T-cell (primary cell): ENCODE measurements at regions not wholly inside any gene's neighbourhood (a gene's known extent, or its start where the extent isn't known, plus 50 kb on each side); places are given as distances from the start of the nearest gene placed in this dataset.

ENCODE experiments used
- ATAC-seq, 4 experiments: fragments of 200-7000 bp in 3 of 4; fragments of 150-1000 bp in 1 of 4; cut with Tn5 transposase; replicated peaks in 1 of 4; 1 replicate in 3 of 4; 2 replicates in 1 of 4; pipeline ENCODE4 v1.10.0; 2021; ENCODE audit warnings: moderate library complexity in 3 of 4, mild to moderate bottlenecking in 2 of 4, moderate number of reproducible peaks in 1 of 4
- CTCF ChIA-PET, 2 donors: fragments of 300-600 bp; sonication (Branson Sonifier 250); formaldehyde crosslinking; loops; one replicate each; lab custom pipeline; 2022; ENCODE audit warnings: antibody characterized with exemption in 2 of 2; lab: Charles Lee
- POLR2A ChIA-PET, 2 donors: fragments of 300-600 bp; sonication (Branson Sonifier 250); formaldehyde crosslinking; loops; one replicate each; lab custom pipeline; 2022; ENCODE audit warnings: antibody characterized with exemption in 2 of 2; lab: Charles Lee
- DNase-seq, 35 experiments: peaks; one replicate each; pipeline versions ENCODE4 v3.0.0 to v3.0.0-alpha.2; 2013 to 2023
- H3K27ac ChIP-seq: one replicate; pipeline ENCODE4 v1.5.1; 2013; ENCODE audit warnings: low read length
- H3K27me3 ChIP-seq, 2 experiments: replicated peaks in 1 of 2; 1 replicate in 1 of 2; 2 replicates in 1 of 2; pipeline versions ENCODE4 v1.6.1 to v1.7.0; 2013; ENCODE audit warnings: low read length in 1 of 2, mixed read lengths in 1 of 2; ENCODE audit not compliant: control insufficient read depth in 2 of 2, insufficient read depth in 2 of 2; ENCODE audit errors: extremely low read depth in 1 of 2
- H3K36me3 ChIP-seq, 2 donors: 1 replicate in 1 of 2; 2 replicates in 1 of 2; pipeline versions ENCODE4 v1.6.1 to v1.7.0; 2013; ENCODE audit warnings: low read length in 1 of 2; ENCODE audit not compliant: control insufficient read depth in 2 of 2, insufficient read depth in 1 of 2; ENCODE audit errors: extremely low read depth in 1 of 2
- H3K4me1 ChIP-seq, 2 experiments: 1 replicate in 1 of 2; 2 replicates in 1 of 2; pipeline versions ENCODE4 v1.6.1 to v1.7.0; 2013; ENCODE audit warnings: low read length in 2 of 2, mixed read lengths in 1 of 2; ENCODE audit not compliant: insufficient read depth in 2 of 2, control insufficient read depth in 1 of 2; ENCODE audit errors: extremely low read depth in 1 of 2
- H3K4me3 ChIP-seq, 2 donors: 1 replicate in 1 of 2; 2 replicates in 1 of 2; pipeline versions ENCODE4 v1.5.1 to v1.7.0; 2013; ENCODE audit warnings: mild to moderate bottlenecking in 2 of 2, low read length in 1 of 2, moderate library complexity in 1 of 2; ENCODE audit not compliant: control insufficient read depth in 1 of 2; ENCODE audit errors: extremely low read depth in 1 of 2
- H3K9me3 ChIP-seq: 2 replicates; pipeline ENCODE4 v1.7.0; 2013
- H3K27ac Mint-ChIP-seq, 2 donors: one replicate each; pipeline ENCODE4 v1.8.0; 2020 to 2021; ENCODE audit warnings: mild to moderate bottlenecking in 2 of 2, mixed read lengths in 2 of 2
- H3K27me3 Mint-ChIP-seq, 2 donors: one replicate each; pipeline ENCODE4 v1.8.0; 2021 to 2022; ENCODE audit warnings: mixed read lengths in 2 of 2
- H3K36me3 Mint-ChIP-seq: one replicate; pipeline ENCODE4 v1.8.0; 2021; ENCODE audit warnings: mixed read lengths
- H3K4me1 Mint-ChIP-seq, 3 donors: one replicate each; pipeline ENCODE4 v1.8.0; 2020 to 2022; ENCODE audit warnings: mixed read lengths in 3 of 3, mild to moderate bottlenecking in 1 of 3
- H3K4me3 Mint-ChIP-seq, 3 donors: one replicate each; pipeline ENCODE4 v1.8.0; 2020 to 2022; ENCODE audit warnings: mild to moderate bottlenecking in 3 of 3, mixed read lengths in 3 of 3, moderate library complexity in 3 of 3
- H3K9me3 Mint-ChIP-seq, 3 donors: one replicate each; pipeline ENCODE4 v1.8.0; 2020 to 2022; ENCODE audit warnings: mixed read lengths in 3 of 3
- WGBS: methylation state at CpG from one replicate; pipeline ENCODE4 v1.1.5; 2013; ENCODE audit warnings: missing lambda C conversion rate; ENCODE audit not compliant: insufficient coverage; 5-methylcytosine and 5-hydroxymethylcytosine counted together

- no peak overlapping the region for H3K4me3 ChIP-seq
- H3K36me3 ChIP-seq: no peaks in the 10 kb centered on the region
- no peaks in the 10 kb centered on the region for H3K4me1 ChIP-seq
- H3K27ac ChIP-seq: no peak overlapping the region
- H3K27me3 Mint-ChIP-seq: peaks cover 10 to 18% of the 10 kb centered on the region in 2 donors
- no peaks in the 10 kb centered on the region for H3K36me3 Mint-ChIP-seq
- CTCF ChIA-PET: interaction anchor here in 1 of 2 donors (0.6 kb wide), 1 partner anchor 661 kb away, joined by 4 read pairs; no protein-coding TSS in a partner anchor
- H3K4me3 Mint-ChIP-seq: no peak overlapping the region
- H3K27me3 ChIP-seq: no peaks in the 10 kb centered on the region
- H3K4me1 Mint-ChIP-seq: no peaks in the 10 kb centered on the region
- no peak for DNase-seq
- H3K9me3 ChIP-seq: no peaks in the 10 kb centered on the region
- POLR2A ChIA-PET: no interaction called here
- WGBS: no CpG with 5 or more reads among the region's 1 CpG
- peaks cover 2 to 7% (median 6%) of the 10 kb centered on the region in 3 donors for H3K9me3 Mint-ChIP-seq
- ATAC-seq: no peak
- H3K27ac Mint-ChIP-seq: no peak overlapping the region
Measured at GRCh38 chr14:87813211-87813610, 179.8 kb downstream of the GALC start.

GRCh38 chr14:87811246-87811645, 181.7 kb downstream of the GALC start:
- no peaks in the 10 kb centered on the region for H3K36me3 Mint-ChIP-seq
- Histone ChIP-seq H3K4me1 (no peaks in the 10 kb centered on the region), H3K4me3 (no peak overlapping the region), H3K27ac (no peak overlapping the region), H3K27me3 (no peaks in the 10 kb centered on the region), H3K36me3 (no peaks in the 10 kb centered on the region), H3K9me3 (no peaks in the 10 kb centered on the region)
- WGBS: 100% methylated on average over 1 of the region's 1 CpG
- DNase-seq (no peak), ATAC-seq (no peak)
- H3K27ac Mint-ChIP-seq: no peak overlapping the region
- CTCF ChIA-PET: no interaction called here
- no peaks in the 10 kb centered on the region for H3K4me1 Mint-ChIP-seq
- H3K27me3 Mint-ChIP-seq: peaks cover 10 to 11% of the 10 kb centered on the region in 2 donors
- POLR2A ChIA-PET: no interaction called here
- no peaks in the 10 kb centered on the region for H3K9me3 Mint-ChIP-seq
- no peak overlapping the region for H3K4me3 Mint-ChIP-seq

GRCh38 chr14:87810711-87811110, 182.3 kb downstream of the GALC start:
- ChIA-PET POLR2A (no interaction called here), CTCF (no interaction called here)
- no peaks in the 10 kb centered on the region for H3K36me3 Mint-ChIP-seq
- Histone ChIP-seq H3K4me3 (no peak overlapping the region), H3K27ac (no peak overlapping the region), H3K4me1 (no peaks in the 10 kb centered on the region), H3K27me3 (no peaks in the 10 kb centered on the region), H3K36me3 (no peaks in the 10 kb centered on the region), H3K9me3 (no peaks in the 10 kb centered on the region)
- no peak overlapping the region for H3K4me3 Mint-ChIP-seq
- no peaks in the 10 kb centered on the region for H3K9me3 Mint-ChIP-seq
- DNase-seq: no peak
- H3K27me3 Mint-ChIP-seq: peaks cover 10 to 11% of the 10 kb centered on the region in 2 donors
- no peaks in the 10 kb centered on the region for H3K4me1 Mint-ChIP-seq
- ATAC-seq: no peak
- no peak overlapping the region for H3K27ac Mint-ChIP-seq
- WGBS: 100% methylated on average over 2 of the region's 6 CpGs

- H3K4me3 Mint-ChIP-seq: no peak overlapping the region
- H3K27me3 Mint-ChIP-seq: peaks cover 6 to 7% of the 10 kb centered on the region in 2 donors
- CTCF ChIA-PET: no interaction called here
Measured at GRCh38 chr14:87809261-87809660, 183.7 kb downstream of the GALC start.

GRCh38 chr14:87805315-87805723, 187.7 kb downstream of the GALC start:
- CTCF ChIA-PET: no interaction called here

More at GRCh38 chr14:87809261-87809660, 183.7 kb downstream of the GALC start:
- 73% methylated on average over 1 of the region's 5 CpGs for WGBS
- no peak for ATAC-seq
- H3K27ac ChIP-seq: no peak overlapping the region
- no peaks in the 10 kb centered on the region for H3K9me3 ChIP-seq
- H3K4me3 ChIP-seq: no peak overlapping the region
- H3K27me3 ChIP-seq: no peaks in the 10 kb centered on the region
- no peaks in the 10 kb centered on the region for H3K4me1 Mint-ChIP-seq
- H3K27ac Mint-ChIP-seq: no peak overlapping the region
- POLR2A ChIA-PET: no interaction called here
- DNase-seq: no peak
- no peaks in the 10 kb centered on the region for H3K36me3 ChIP-seq
- H3K4me1 ChIP-seq: no peaks in the 10 kb centered on the region
- H3K36me3 Mint-ChIP-seq: no peaks in the 10 kb centered on the region
- peaks cover 0 to 3% (median 0%) of the 10 kb centered on the region in 3 donors for H3K9me3 Mint-ChIP-seq

GRCh38 chr14:87800216-87800615, 192.8 kb downstream of the GALC start:
- Mint-ChIP-seq H3K9me3 (peaks cover 0 to 3% (median 0%) of the 10 kb centered on the region in 3 donors), H3K4me1 (no peaks in the 10 kb centered on the region), H3K27ac (no peak overlapping the region), H3K27me3 (peaks cover 12 to 13% of the 10 kb centered on the region in 2 donors), H3K36me3 (no peaks in the 10 kb centered on the region), H3K4me3 (no peak overlapping the region)
- no peaks in the 10 kb centered on the region for H3K36me3 ChIP-seq
- no peaks in the 10 kb centered on the region for H3K9me3 ChIP-seq
- no peak overlapping the region for H3K4me3 ChIP-seq
- POLR2A ChIA-PET: no interaction called here
- CTCF ChIA-PET: no interaction called here
- ATAC-seq (no peak), DNase-seq (no peak)
- H3K4me1 ChIP-seq: no peaks in the 10 kb centered on the region
- H3K27me3 ChIP-seq: peaks cover 0 to 7% of the 10 kb centered on the region in 2 experiments
- H3K27ac ChIP-seq: no peak overlapping the region

More at GRCh38 chr14:87805315-87805723, 187.7 kb downstream of the GALC start:
- H3K4me1 Mint-ChIP-seq: no peaks in the 10 kb centered on the region
- POLR2A ChIA-PET: no interaction called here
- DNase-seq: peak in 22 of 35 experiments; percentile 1 to 51 (median 14)
- Histone ChIP-seq H3K4me3 (no peak overlapping the region), H3K27ac (no peak overlapping the region), H3K4me1 (no peaks in the 10 kb centered on the region), H3K27me3 (no peaks in the 10 kb centered on the region), H3K36me3 (no peaks in the 10 kb centered on the region), H3K9me3 (no peaks in the 10 kb centered on the region)
- no peak overlapping the region for H3K27ac Mint-ChIP-seq
- peak in 2 of 4 experiments; percentile 32 to 43 for ATAC-seq
- WGBS: 6% methylated on average over 4 of the region's 4 CpGs
- no peaks in the 10 kb centered on the region for H3K36me3 Mint-ChIP-seq
- peaks cover 0 to 3% (median 0%) of the 10 kb centered on the region in 3 donors for H3K9me3 Mint-ChIP-seq
- H3K4me3 Mint-ChIP-seq: no peak overlapping the region
- peaks cover 9 to 14% of the 10 kb centered on the region in 2 donors for H3K27me3 Mint-ChIP-seq

- peaks cover 0 to 7% of the 10 kb centered on the region in 2 experiments for H3K27me3 ChIP-seq
- WGBS: no CpG with 5 or more reads among the region's 3 CpGs
- POLR2A ChIA-PET: no interaction called here
- ATAC-seq (no peak), DNase-seq (no peak)
- H3K4me3 ChIP-seq: no peak overlapping the region
- CTCF ChIA-PET: no interaction called here
- Mint-ChIP-seq H3K27me3 (peaks cover 12 to 13% of the 10 kb centered on the region in 2 donors), H3K36me3 (no peaks in the 10 kb centered on the region), H3K4me1 (no peaks in the 10 kb centered on the region), H3K27ac (no peak overlapping the region), H3K4me3 (no peak overlapping the region), H3K9me3 (no peaks in the 10 kb centered on the region)
- H3K36me3 ChIP-seq: no peaks in the 10 kb centered on the region
- no peaks in the 10 kb centered on the region for H3K9me3 ChIP-seq
- H3K27ac ChIP-seq: no peak overlapping the region
- H3K4me1 ChIP-seq: no peaks in the 10 kb centered on the region
Measured at GRCh38 chr14:87799400-87799799, 193.6 kb downstream of the GALC start.
